H1 (cell line): ENCODE measurements at regions not wholly inside any gene's neighbourhood (a gene's known extent, or its start where the extent isn't known, plus 50 kb on each side); places are given as distances from the start of the nearest gene placed in this dataset.

Experiments used
- CTCF ChIA-PET: fragments of 300-600 bp; sonication (Branson Sonifier 250); formaldehyde crosslinking; loops from one replicate; lab custom pipeline; 2021; ENCODE audit not compliant: partially characterized antibody; lab: Charles Lee
- POLR2A ChIA-PET: fragments of 300-600 bp; sonication (Branson Sonifier 250); formaldehyde crosslinking; loops from one replicate; lab custom pipeline; 2021; ENCODE audit warnings: inconsistent platforms; ENCODE audit not compliant: partially characterized antibody; lab: Charles Lee
- DNase-seq, 2 experiments: peaks; one replicate each; pipeline versions ENCODE4 v3.0.0 to v3.0.0-alpha.2; 2010 to 2022; ENCODE audit warnings: low spot score in 2 of 2, low read depth in 1 of 2, mixed read lengths in 1 of 2
- FAIRE-seq: peaks from 2 replicates; lab custom pipeline; 2011; peaks lifted over from hg19 to GRCh38; lab: Jason Lieb, UNC
- H2AFZ ChIP-seq: 2 replicates; pipeline ENCODE4 v1.8.1; 2012; ENCODE audit warnings: low read length, inconsistent platforms
- H2AK5ac ChIP-seq: 2 replicates; pipeline ENCODE4 v1.6.1; 2013; ENCODE audit warnings: low read depth, low read length
- H2BK120ac ChIP-seq: replicated peaks from 2 replicates; pipeline ENCODE3; 2013; ENCODE audit warnings: low read depth, low read length, inconsistent platforms
- H2BK12ac ChIP-seq: 2 replicates; pipeline ENCODE4 v1.6.1; 2013; ENCODE audit warnings: low read depth, low read length
- H2BK15ac ChIP-seq: 2 replicates; pipeline ENCODE4 v1.6.1; 2013; ENCODE audit warnings: low read length
- H2BK20ac ChIP-seq: 2 replicates; pipeline ENCODE4 v1.6.1; 2013; ENCODE audit warnings: low read length
- H2BK5ac ChIP-seq: 2 replicates; pipeline ENCODE4 v1.6.1; 2013; ENCODE audit warnings: low read depth, low read length
- H3K14ac ChIP-seq: 2 replicates; pipeline ENCODE4 v1.6.1; 2013; ENCODE audit warnings: inconsistent platforms; ENCODE audit not compliant: insufficient read length
- H3K18ac ChIP-seq: 2 replicates; pipeline ENCODE4 v1.6.1; 2013; ENCODE audit warnings: low read length; ENCODE audit errors: extremely low read depth
- H3K23ac ChIP-seq: 2 replicates; pipeline ENCODE4 v1.6.1; 2013; ENCODE audit warnings: inconsistent platforms; ENCODE audit not compliant: insufficient read length
- H3K23me2 ChIP-seq: 2 replicates; pipeline ENCODE4 v1.6.1; 2013; ENCODE audit warnings: low read depth, low read length
- H3K27ac ChIP-seq: 2 replicates; pipeline ENCODE4 v1.6.1; 2011; ENCODE audit warnings: low read depth, low read length, inconsistent platforms
- H3K27me3 ChIP-seq, 4 experiments: replicated peaks in 1 of 4; 1 replicate in 1 of 4; 2 replicates in 3 of 4; pipeline versions ENCODE4 v1.6.1 to v1.8.1; 2011 to 2013; ENCODE audit warnings: low read length in 3 of 4, mild to moderate bottlenecking in 3 of 4, inconsistent platforms in 2 of 4, mixed read lengths in 2 of 4, moderate library complexity in 1 of 4; ENCODE audit not compliant: control insufficient read depth in 3 of 4, insufficient read depth in 3 of 4; ENCODE audit errors: extremely low read depth in 1 of 4
- H3K36me3 ChIP-seq, 4 experiments: 2 replicates each; pipeline versions ENCODE4 v1.6.1 to v1.8.1; 2011 to 2013; ENCODE audit warnings: mild to moderate bottlenecking in 4 of 4, low read length in 3 of 4, moderate library complexity in 2 of 4, control low read depth in 1 of 4, inconsistent platforms in 1 of 4; ENCODE audit not compliant: insufficient read depth in 4 of 4, control insufficient read depth in 2 of 4
- H3K4ac ChIP-seq: replicated peaks from 2 replicates; pipeline ENCODE3; 2013; ENCODE audit warnings: low read length, low read depth, mixed read lengths, inconsistent platforms; ENCODE audit not compliant: insufficient read length
- H3K4me1 ChIP-seq, 4 experiments: replicated peaks in 1 of 4; 1 replicate in 1 of 4; 2 replicates in 3 of 4; pipeline versions ENCODE4 v1.6.1 to v1.8.1; 2011 to 2013; ENCODE audit warnings: low read length in 3 of 4, inconsistent platforms in 2 of 4, mixed read lengths in 1 of 4; ENCODE audit not compliant: insufficient read depth in 4 of 4, control insufficient read depth in 3 of 4
- H3K4me2 ChIP-seq, 2 experiments: 2 replicates each; pipeline versions ENCODE4 v1.6.1 to v1.8.1; 2011 to 2013; ENCODE audit warnings: low read depth in 2 of 2, low read length in 2 of 2, control low read depth in 1 of 2, inconsistent platforms in 1 of 2, mild to moderate bottlenecking in 1 of 2; ENCODE audit not compliant: insufficient read depth in 1 of 2
- H3K4me3 ChIP-seq, 4 experiments: fragments of 200-600, 300-600 bp in 1 of 4; sonication (generic), shearing (Covaris generic), sonication (Bioruptor Twin) in 1 of 4; 2 replicates each; pipeline versions ENCODE4 v1.5.1 to v1.8.1; 2011 to 2016; ENCODE audit warnings: low read length in 4 of 4, low read depth in 3 of 4, control low read depth in 2 of 4, inconsistent platforms in 2 of 4, mild to moderate bottlenecking in 2 of 4, mixed read lengths in 1 of 4, moderate library complexity in 1 of 4; ENCODE audit not compliant: insufficient read depth in 2 of 4; ENCODE audit errors: extremely low read depth in 1 of 4
- H3K56ac ChIP-seq: replicated peaks from 2 replicates; pipeline ENCODE3; 2013; ENCODE audit warnings: low read depth, mild to moderate bottlenecking, mixed read lengths, low read length, inconsistent platforms; ENCODE audit not compliant: insufficient read length
- H3K79me1 ChIP-seq: 2 replicates; pipeline ENCODE4 v1.6.1; 2013; ENCODE audit warnings: low read depth, low read length, control low read depth
- H3K79me2 ChIP-seq, 2 experiments: 2 replicates each; pipeline versions ENCODE4 v1.6.1 to v1.8.1; 2012 to 2013; ENCODE audit warnings: low read length in 2 of 2, mild to moderate bottlenecking in 2 of 2, inconsistent platforms in 1 of 2; ENCODE audit not compliant: insufficient read depth in 2 of 2, control insufficient read depth in 1 of 2
- H3K9ac ChIP-seq, 4 experiments: replicated peaks in 1 of 4; 1 replicate in 1 of 4; 2 replicates in 3 of 4; pipeline versions ENCODE4 v1.6.1 to v1.8.1; 2011 to 2013; ENCODE audit warnings: low read depth in 3 of 4, low read length in 3 of 4, control low read depth in 2 of 4, mild to moderate bottlenecking in 2 of 4, moderate library complexity in 2 of 4, inconsistent platforms in 1 of 4; ENCODE audit errors: extremely low read depth in 1 of 4
- H3K9me3 ChIP-seq, 2 experiments: 2 replicates each; pipeline versions ENCODE4 v1.6.1 to v1.8.1; 2012 to 2013; ENCODE audit warnings: mild to moderate bottlenecking in 2 of 2, moderate library complexity in 2 of 2, control low read depth in 1 of 2, inconsistent platforms in 1 of 2, low read depth in 1 of 2, low read length in 1 of 2, mixed read lengths in 1 of 2; ENCODE audit not compliant: insufficient read depth in 2 of 2
- H4K20me1 ChIP-seq, 2 experiments: replicated peaks in 1 of 2; 2 replicates each; pipeline versions ENCODE3 to v1.8.1; 2011 to 2013; ENCODE audit warnings: inconsistent platforms in 2 of 2, low read length in 2 of 2, mild to moderate bottlenecking in 1 of 2; ENCODE audit not compliant: insufficient read depth in 2 of 2, control insufficient read depth in 1 of 2
- H4K5ac ChIP-seq: 2 replicates; pipeline ENCODE4 v1.6.1; 2013; ENCODE audit warnings: low read length, low read depth, mixed read lengths, inconsistent platforms; ENCODE audit not compliant: insufficient read length
- H4K8ac ChIP-seq: 2 replicates; pipeline ENCODE4 v1.8.0; 2013; ENCODE audit warnings: mild to moderate bottlenecking, moderate library complexity, low read length, inconsistent platforms; ENCODE audit not compliant: insufficient read depth; ENCODE audit errors: extremely low read depth
- H4K91ac ChIP-seq: replicated peaks from 2 replicates; pipeline ENCODE3; 2013; ENCODE audit warnings: low read length, mixed read lengths, inconsistent platforms; ENCODE audit not compliant: insufficient read length
- PHF8 ChIP-seq: fragments of 200-600 bp; sonication (generic); conservative IDR thresholded peaks from 2 replicates; pipeline ENCODE4 v1.7.1; 2012; ENCODE audit warnings: low read depth, mild to moderate bottlenecking, inconsistent platforms, low read length, moderate library complexity
- RAD21 ChIP-seq, 2 experiments: IDR thresholded peaks in 1 of 2; conservative IDR thresholded peaks in 1 of 2; 2 replicates each; pipeline ENCODE4 v1.6.1; 2011; ENCODE audit warnings: low read depth in 2 of 2, low read length in 2 of 2, improper control_type of control experiment in 1 of 2, inconsistent platforms in 1 of 2, mild to moderate bottlenecking in 1 of 2, moderate library complexity in 1 of 2
- WGBS, 2 experiments: shearing (Covaris generic) in 1 of 2; methylation state at CpG; one replicate each; pipeline versions ENCODE4 v1.1.6 to v1.1.7; 2013 to 2015; ENCODE audit warnings: low lambda C conversion rate in 2 of 2, mixed read lengths in 2 of 2, inconsistent platforms in 1 of 2, low coverage in 1 of 2, missing lambda C conversion rate in 1 of 2; ENCODE audit not compliant: insufficient replicate concordance in 2 of 2, insufficient coverage in 1 of 2, insufficient read length in 1 of 2; ENCODE audit errors: extremely low coverage in 1 of 2, missing lambda C conversion rate in 1 of 2; 5-methylcytosine and 5-hydroxymethylcytosine counted together

DNA sequence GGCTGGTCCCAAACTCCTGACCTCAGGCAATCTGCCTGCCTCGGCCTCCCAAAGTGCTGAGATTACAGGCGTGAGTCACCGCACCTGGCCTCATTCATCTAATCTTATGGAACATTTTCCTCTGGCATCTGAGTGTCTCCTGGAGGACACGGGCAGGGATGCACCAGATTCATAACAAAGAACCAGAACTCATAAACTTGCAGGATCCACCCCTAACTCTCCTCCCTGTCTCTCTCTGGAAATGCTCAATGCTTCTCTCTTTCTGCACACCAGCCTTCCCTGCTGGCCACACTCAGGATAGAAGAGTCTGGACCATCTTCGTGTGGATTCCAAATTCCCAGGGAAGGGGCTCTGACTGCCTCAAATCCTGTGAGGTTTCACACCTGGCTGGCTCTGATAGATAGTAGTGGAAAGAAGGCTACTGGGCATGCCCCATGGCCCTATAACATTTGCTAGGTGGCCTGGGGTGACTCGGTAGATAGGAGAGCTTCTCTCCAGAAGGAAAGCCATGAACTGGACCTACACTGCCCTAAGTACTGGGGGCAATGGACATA lies 483.2 kb upstream of the GYPC start:
- Histone ChIP-seq H4K20me1 (peaks cover 0 to 3% of the 10 kb centered on the region in 2 experiments), H2BK15ac (no peak overlapping the region), H2AFZ (no peak overlapping the region), H3K79me1 (no peaks in the 10 kb centered on the region), H3K23me2 (peaks cover 11% of the 10 kb centered on the region; the same call in 1 of the 2 replicates), H3K4me2 (no peak overlapping the region), H2BK5ac (no peak overlapping the region), H3K4me3 (no peak overlapping the region), H3K9ac (no peak overlapping the region), H2BK12ac (no peak overlapping the region), H3K4me1 (no peaks in the 10 kb centered on the region), H2AK5ac (no peak overlapping the region), H3K27me3 (no peaks in the 10 kb centered on the region), H3K14ac (no peak overlapping the region), H3K27ac (no peak overlapping the region), H3K79me2 (no peaks in the 10 kb centered on the region), H4K91ac (no peak overlapping the region), H2BK120ac (no peak overlapping the region), H3K36me3 (no peaks in the 10 kb centered on the region), H4K8ac (no peak overlapping the region), H4K5ac (no peak overlapping the region), H2BK20ac (no peak overlapping the region), H3K4ac (no peak overlapping the region), H3K23ac (no peak overlapping the region), H3K56ac (no peak overlapping the region), H3K9me3 (no peaks in the 10 kb centered on the region), H3K18ac (no peak overlapping the region)
- ChIA-PET CTCF (no interaction called here), POLR2A (no interaction called here)
- FAIRE-seq, result no peak
- TF ChIP-seq RAD21 (IDR thresholded peaks at IDR 0.05 in 1 of 2, conservative IDR thresholded peaks at IDR 0.05 in 1 of 2; ENCODE audit: low read depth in 2 of 2, low read length in 2 of 2) (peak; percentile 10 to 15; a peak in 1 of 4 replicates), PHF8 (no peak)
- DNase-seq, result no peak
- WGBS, 2 experiments, result 90% methylated on average over 6 of the region's 6 CpGs; no CpG with 5 or more reads in 1 of the 2 experiments
